PC-3 (cell line): ENCODE measurements at regions not wholly inside any gene's neighbourhood (a gene's known extent, or its start where the extent isn't known, plus 50 kb on each side); places are given as distances from the start of the nearest gene placed in this dataset.

ENCODE experiments used
- ATAC-seq: fragments of 200-7000 bp; cut with Tn5 transposase; 2 replicates; pipeline ENCODE4 v1.9.1; 2020; ENCODE audit warnings: mild to moderate bottlenecking, moderate library complexity
- BruUV-seq: library from RNA; stranded (reverse); fragments of 400-500 nt; replicated peaks from 2 replicates; lab custom pipeline; 2021; lab: Mats Ljungman, UMichigan
- CTCF ChIA-PET: fragments of 300-600 bp; sonication (Branson Sonifier 250); formaldehyde crosslinking; loops from one replicate; lab custom pipeline; 2022; ENCODE audit warnings: antibody characterized with exemption; lab: Charles Lee
- POLR2A ChIA-PET: fragments of 300-600 bp; sonication (Branson Sonifier 250); formaldehyde crosslinking; loops from one replicate; lab custom pipeline; 2022; ENCODE audit warnings: antibody characterized with exemption; ENCODE audit not compliant: unreplicated experiment; lab: Charles Lee
- DNase-seq: peaks from one replicate; pipeline ENCODE4 v3.0.0-alpha.2; 2015
- H2AFZ ChIP-seq: fragments of 300-600 bp; sonication (generic); 2 replicates; pipeline ENCODE4 v1.6.0; 2016; ENCODE audit warnings: antibody characterized with exemption, low read length
- H3F3A ChIP-seq: fragments of 300-600 bp; sonication (generic); one replicate; pipeline ENCODE4 v1.6.0; 2017; ENCODE audit warnings: antibody characterized with exemption, low read length, control low read depth, mild to moderate bottlenecking; ENCODE audit not compliant: unreplicated experiment
- H3K27ac ChIP-seq: fragments of 300-600 bp; sonication (generic); 2 replicates; pipeline ENCODE4 v1.5.1; 2016; ENCODE audit warnings: mild to moderate bottlenecking, low read length
- H3K27me3 ChIP-seq: fragments of 300-600 bp; sonication (generic); 2 replicates; pipeline ENCODE4 v1.6.1; 2016; ENCODE audit warnings: low read length, mixed read lengths
- H3K36me3 ChIP-seq: fragments of 300-600 bp; sonication (generic); 2 replicates; pipeline ENCODE4 v1.6.1; 2016; ENCODE audit warnings: low read depth, mixed run types, low read length, mixed read lengths
- H3K4me1 ChIP-seq: fragments of 300-600 bp; sonication (generic); 2 replicates; pipeline ENCODE4 v1.5.1; 2016; ENCODE audit warnings: low read length; ENCODE audit not compliant: insufficient read depth
- H3K4me2 ChIP-seq: fragments of 300-600 bp; sonication (generic); 2 replicates; pipeline ENCODE4 v1.6.0; 2016; ENCODE audit warnings: low read length
- H3K4me3 ChIP-seq: fragments of 300-600 bp; sonication (generic); 2 replicates; pipeline ENCODE4 v1.5.1; 2016; ENCODE audit warnings: mild to moderate bottlenecking, low read length, mixed read lengths
- H3K79me2 ChIP-seq: fragments of 300-600 bp; sonication (generic); 2 replicates; pipeline ENCODE4 v1.6.1; 2017; ENCODE audit warnings: low read length, mixed read lengths
- H3K9ac ChIP-seq: fragments of 300-600 bp; sonication (generic); 2 replicates; pipeline ENCODE4 v1.6.0; 2016; ENCODE audit warnings: mild to moderate bottlenecking, low read length
- H3K9me2 ChIP-seq: fragments of 300-600 bp; sonication (generic); replicated peaks from 2 replicates; pipeline ENCODE4 v1.6.1; 2016; ENCODE audit warnings: mixed run types, low read length, mixed read lengths
- H3K9me3 ChIP-seq: fragments of 300-600 bp; sonication (generic); 2 replicates; pipeline ENCODE4 v1.6.1; 2016; ENCODE audit warnings: low read length, mixed read lengths
- H4K20me1 ChIP-seq: fragments of 300-600 bp; sonication (generic); 2 replicates; pipeline ENCODE4 v1.6.1; 2016; ENCODE audit warnings: low read length, mixed read lengths
- EZH2 ChIP-seq: fragments of 300-600 bp; sonication (generic); IDR thresholded peaks from one replicate; pipeline ENCODE4 v1.6.1; 2017; ENCODE audit warnings: antibody characterized with exemption, mild to moderate bottlenecking, low read length; ENCODE audit not compliant: unreplicated experiment
- EZH2phosphoT487 ChIP-seq: fragments of 300-600 bp; sonication (generic); IDR thresholded peaks from 2 replicates; pipeline ENCODE4 v1.6.1; 2018; ENCODE audit warnings: mild to moderate bottlenecking, antibody characterized with exemption, low read length, borderline replicate concordance
- intact Hi-C: fragments of 100-400 bp; cut with micrococcal nuclease; formaldehyde crosslinking; loops from 2 replicates; pipeline ENCODE4 v1.9.0; 2023
- TF ChIP-seq, protein P1 (sequence below): fragments of 300-600 bp; sonication (generic); conservative IDR thresholded peaks from 2 replicates; pipeline ENCODE4 v1.5.1; 2017; ENCODE audit warnings: antibody characterized with exemption, low read depth, mild to moderate bottlenecking, low read length

DNA sequence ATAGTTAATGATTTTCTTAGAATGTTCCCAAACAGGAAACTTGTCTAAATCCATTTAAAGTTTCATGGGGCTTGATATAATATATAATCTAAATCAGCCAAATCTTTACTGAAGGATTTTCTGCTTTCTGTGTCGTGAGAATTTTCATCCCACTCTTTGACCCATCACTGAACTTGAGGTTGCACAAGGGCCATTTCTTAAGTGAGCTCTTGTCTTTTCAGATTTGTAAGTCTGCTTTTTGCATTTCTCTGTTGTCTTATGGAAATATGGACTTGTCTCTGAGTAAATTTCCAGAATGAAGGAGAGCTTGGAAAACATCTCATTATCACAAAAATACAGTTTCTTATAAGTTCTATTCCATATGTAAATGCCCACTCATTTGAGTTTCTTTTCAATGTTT is 149.2 kb upstream of the ARRDC3 start:
- ChIA-PET CTCF (no interaction called here), POLR2A (no interaction called here)
- H3K27me3 ChIP-seq: no peaks in the 10 kb centered on the region
- H3K9me3 ChIP-seq: no peaks in the 10 kb centered on the region
- no peak overlapping the region for H3K9ac ChIP-seq
- H3K4me2 ChIP-seq: no peak overlapping the region
- no peak overlapping the region for H3K4me3 ChIP-seq
- H3K79me2 ChIP-seq: no peaks in the 10 kb centered on the region
- H3K27ac ChIP-seq: no peak overlapping the region
- TF ChIP-seq EZH2phosphoT487 (no peak), EZH2 (no peak)
- TF ChIP-seq, protein P1, sequence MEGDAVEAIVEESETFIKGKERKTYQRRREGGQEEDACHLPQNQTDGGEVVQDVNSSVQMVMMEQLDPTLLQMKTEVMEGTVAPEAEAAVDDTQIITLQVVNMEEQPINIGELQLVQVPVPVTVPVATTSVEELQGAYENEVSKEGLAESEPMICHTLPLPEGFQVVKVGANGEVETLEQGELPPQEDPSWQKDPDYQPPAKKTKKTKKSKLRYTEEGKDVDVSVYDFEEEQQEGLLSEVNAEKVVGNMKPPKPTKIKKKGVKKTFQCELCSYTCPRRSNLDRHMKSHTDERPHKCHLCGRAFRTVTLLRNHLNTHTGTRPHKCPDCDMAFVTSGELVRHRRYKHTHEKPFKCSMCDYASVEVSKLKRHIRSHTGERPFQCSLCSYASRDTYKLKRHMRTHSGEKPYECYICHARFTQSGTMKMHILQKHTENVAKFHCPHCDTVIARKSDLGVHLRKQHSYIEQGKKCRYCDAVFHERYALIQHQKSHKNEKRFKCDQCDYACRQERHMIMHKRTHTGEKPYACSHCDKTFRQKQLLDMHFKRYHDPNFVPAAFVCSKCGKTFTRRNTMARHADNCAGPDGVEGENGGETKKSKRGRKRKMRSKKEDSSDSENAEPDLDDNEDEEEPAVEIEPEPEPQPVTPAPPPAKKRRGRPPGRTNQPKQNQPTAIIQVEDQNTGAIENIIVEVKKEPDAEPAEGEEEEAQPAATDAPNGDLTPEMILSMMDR: no peak
- H3K4me1 ChIP-seq: no peaks in the 10 kb centered on the region
- no peaks in the 10 kb centered on the region for H3F3A ChIP-seq
- DNase-seq: no peak
- BruUV-seq: no TSS peak
- H4K20me1 ChIP-seq: no peaks in the 10 kb centered on the region
- H2AFZ ChIP-seq: no peak overlapping the region
- H3K9me2 ChIP-seq: no peaks in the 10 kb centered on the region
- ATAC-seq: no peak
- intact Hi-C loops: no loop called here
- no peaks in the 10 kb centered on the region for H3K36me3 ChIP-seq

DNA sequence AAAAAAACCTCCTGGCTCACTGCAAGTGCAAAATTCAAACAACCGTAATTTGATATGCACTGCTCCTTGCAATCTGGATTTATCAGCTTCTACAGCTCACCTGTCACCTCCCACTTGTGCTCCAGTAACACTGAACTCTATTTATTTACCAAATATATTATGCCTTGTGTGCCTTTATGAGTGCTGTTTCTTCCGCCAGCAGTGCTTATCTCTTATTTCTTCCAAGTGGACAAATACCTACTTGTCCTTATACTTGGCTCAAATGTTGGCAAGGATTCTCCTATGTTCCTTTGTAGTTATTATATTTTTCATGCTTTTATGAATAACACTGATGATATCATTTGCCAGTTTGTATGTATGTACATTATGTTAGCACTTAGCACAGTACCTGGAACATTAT is 145.7 kb upstream of the ARRDC3 start:
- ATAC-seq: no peak
- no peak overlapping the region for H3K9ac ChIP-seq
- no peaks in the 10 kb centered on the region for H3K27me3 ChIP-seq
- POLR2A ChIA-PET: no interaction called here
- intact Hi-C loops: no loop called here
- no TSS peak for BruUV-seq
- no peaks in the 10 kb centered on the region for H3K79me2 ChIP-seq
- no peak for TF ChIP-seq EZH2phosphoT487
- H4K20me1 ChIP-seq: no peaks in the 10 kb centered on the region
- no peaks in the 10 kb centered on the region for H3F3A ChIP-seq
- H3K9me3 ChIP-seq: no peaks in the 10 kb centered on the region
- H3K9me2 ChIP-seq: no peaks in the 10 kb centered on the region
- CTCF ChIA-PET: no interaction called here
- no peaks in the 10 kb centered on the region for H3K36me3 ChIP-seq
- no peaks in the 10 kb centered on the region for H3K4me1 ChIP-seq
- no peak overlapping the region for H3K4me3 ChIP-seq
- H2AFZ ChIP-seq: no peak overlapping the region
- DNase-seq: no peak
- no peak overlapping the region for H3K27ac ChIP-seq
- no peak overlapping the region for H3K4me2 ChIP-seq

DNA sequence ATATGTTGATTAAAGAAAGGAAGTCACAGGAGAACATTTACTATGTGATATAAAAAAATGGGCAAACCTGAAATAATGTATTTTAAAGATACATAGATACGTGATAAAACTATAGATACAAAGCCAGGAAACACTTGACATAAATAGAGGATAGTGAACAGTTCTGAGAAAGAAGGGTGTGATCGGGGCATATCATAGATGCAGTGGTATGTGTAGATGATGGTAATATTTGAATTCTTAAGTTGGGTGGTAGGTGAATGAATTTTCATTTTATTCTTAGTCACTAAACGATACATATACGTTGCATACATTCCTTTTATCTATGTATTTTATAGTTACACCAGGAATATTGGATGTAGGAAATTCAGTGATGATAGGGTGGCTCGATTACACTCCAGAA is 138.7 kb upstream of the ARRDC3 start:
- Histone ChIP-seq H3F3A (no peaks in the 10 kb centered on the region), H4K20me1 (no peaks in the 10 kb centered on the region), H3K27me3 (no peaks in the 10 kb centered on the region), H3K4me3 (no peak overlapping the region), H3K4me1 (peaks cover 9% of the 10 kb centered on the region), H3K9me3 (no peaks in the 10 kb centered on the region), H3K4me2 (no peak overlapping the region), H2AFZ (no peak overlapping the region), H3K27ac (no peak overlapping the region), H3K79me2 (no peaks in the 10 kb centered on the region), H3K9ac (no peak overlapping the region), H3K9me2 (no peaks in the 10 kb centered on the region), H3K36me3 (no peaks in the 10 kb centered on the region)
- TF ChIP-seq EZH2phosphoT487 (no peak), EZH2 (no peak)
- TF ChIP-seq, protein P1: no peak
- ChIA-PET POLR2A (no interaction called here), CTCF (no interaction called here)
- intact Hi-C loops: no loop called here
- ATAC-seq (no peak), DNase-seq (no peak)
- no TSS peak for BruUV-seq
